Skeletal muscle tissue (tissue), 3 donors: ENCODE measurements at regions not wholly inside any gene's neighbourhood (a gene's known extent, or its start where the extent isn't known, plus 50 kb on each side); places are given as distances from the start of the nearest gene placed in this dataset.

ENCODE experiments used
- H3K27ac ChIP-seq: one replicate; pipeline ENCODE4 v1.7.0; 2013; ENCODE audit warnings: mild to moderate bottlenecking, low read depth, low read length, inconsistent platforms
- H3K27me3 ChIP-seq, 3 donors: one replicate each; pipeline ENCODE4 v1.7.0; 2013; ENCODE audit warnings: low read length in 3 of 3; ENCODE audit not compliant: control insufficient read depth in 3 of 3, insufficient read depth in 3 of 3
- H3K36me3 ChIP-seq, 3 donors: one replicate each; pipeline ENCODE4 v1.7.0; 2013; ENCODE audit warnings: low read length in 3 of 3; ENCODE audit not compliant: control insufficient read depth in 3 of 3, insufficient read depth in 3 of 3
- H3K4me1 ChIP-seq, 3 donors: one replicate each; pipeline ENCODE4 v1.7.0; 2013; ENCODE audit warnings: low read length in 3 of 3, mild to moderate bottlenecking in 3 of 3; ENCODE audit not compliant: control insufficient read depth in 3 of 3, insufficient read depth in 3 of 3
- H3K4me3 ChIP-seq, 3 donors: one replicate each; pipeline ENCODE4 v1.7.0; 2013; ENCODE audit warnings: low read length in 3 of 3
- H3K9ac ChIP-seq, 3 donors: one replicate each; pipeline ENCODE4 v1.7.0; 2013; ENCODE audit warnings: low read length in 3 of 3, mild to moderate bottlenecking in 3 of 3, moderate library complexity in 2 of 3, low read depth in 1 of 3
- H3K9me3 ChIP-seq, 3 donors: one replicate each; pipeline ENCODE4 v1.7.0; 2013; ENCODE audit warnings: low read length in 3 of 3; ENCODE audit not compliant: control insufficient read depth in 3 of 3
- donor health status: Osteomylitis.

GRCh38 chr2:180630756-180631155, 349.6 kb upstream of the UBE2E3 start:
- Histone ChIP-seq H3K9me3 (no peaks in the 10 kb centered on the region), H3K27ac (no peak overlapping the region), H3K36me3 (no peaks in the 10 kb centered on the region), H3K27me3 (no peaks in the 10 kb centered on the region), H3K4me3 (no peak overlapping the region), H3K4me1 (no peaks in the 10 kb centered on the region), H3K9ac (no peak overlapping the region)

- Histone ChIP-seq H3K9me3 (no peaks in the 10 kb centered on the region), H3K4me3 (no peak overlapping the region), H3K36me3 (no peaks in the 10 kb centered on the region), H3K27ac (no peak overlapping the region), H3K9ac (no peak overlapping the region), H3K4me1 (no peaks in the 10 kb centered on the region), H3K27me3 (no peaks in the 10 kb centered on the region)
These were observed 355.2 kb upstream of the UBE2E3 start for GRCh38 chr2:180625006-180625844.

GRCh38 chr2:180621941-180622918, 358.2 kb upstream of the UBE2E3 start:
- Histone ChIP-seq H3K4me1 (no peaks in the 10 kb centered on the region), H3K4me3 (no peak overlapping the region), H3K9me3 (no peaks in the 10 kb centered on the region), H3K27ac (no peak overlapping the region), H3K27me3 (no peaks in the 10 kb centered on the region), H3K36me3 (no peaks in the 10 kb centered on the region), H3K9ac (no peak overlapping the region)

GRCh38 chr2:180621366-180621765, 359.0 kb upstream of the UBE2E3 start:
- H3K36me3 ChIP-seq, result no peaks in the 10 kb centered on the region
- H3K9ac ChIP-seq, result no peak overlapping the region

DNA sequence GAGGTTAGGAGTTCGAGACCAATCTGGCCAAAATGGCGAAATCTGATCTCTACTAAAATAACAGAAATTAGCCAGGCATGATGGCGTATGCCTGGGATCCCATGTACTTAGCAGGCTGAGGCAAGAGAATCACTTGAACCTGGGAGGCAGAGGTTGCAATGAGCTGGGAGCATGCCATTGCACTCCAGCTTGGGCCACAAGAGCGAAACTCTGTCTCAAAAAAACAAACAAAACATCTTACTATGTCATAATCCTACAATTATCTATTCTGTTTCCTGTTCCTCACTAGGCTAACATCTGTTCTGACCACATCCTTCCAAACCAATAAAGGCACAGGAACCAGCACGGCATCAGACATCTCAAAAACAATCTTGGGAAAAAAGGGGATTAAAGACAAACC, 361.8 kb upstream of the UBE2E3 start:
- Histone ChIP-seq H3K9me3 (no peaks in the 10 kb centered on the region), H3K27me3 (no peaks in the 10 kb centered on the region), H3K9ac (no peak overlapping the region), H3K4me1 (no peaks in the 10 kb centered on the region), H3K4me3 (no peak overlapping the region), H3K27ac (no peak overlapping the region), H3K36me3 (no peaks in the 10 kb centered on the region)

More at GRCh38 chr2:180621366-180621765, 359.0 kb upstream of the UBE2E3 start:
- Histone ChIP-seq H3K9me3 (no peaks in the 10 kb centered on the region), H3K27me3 (no peaks in the 10 kb centered on the region), H3K4me3 (no peak overlapping the region), H3K27ac (no peak overlapping the region), H3K4me1 (no peaks in the 10 kb centered on the region)

DNA sequence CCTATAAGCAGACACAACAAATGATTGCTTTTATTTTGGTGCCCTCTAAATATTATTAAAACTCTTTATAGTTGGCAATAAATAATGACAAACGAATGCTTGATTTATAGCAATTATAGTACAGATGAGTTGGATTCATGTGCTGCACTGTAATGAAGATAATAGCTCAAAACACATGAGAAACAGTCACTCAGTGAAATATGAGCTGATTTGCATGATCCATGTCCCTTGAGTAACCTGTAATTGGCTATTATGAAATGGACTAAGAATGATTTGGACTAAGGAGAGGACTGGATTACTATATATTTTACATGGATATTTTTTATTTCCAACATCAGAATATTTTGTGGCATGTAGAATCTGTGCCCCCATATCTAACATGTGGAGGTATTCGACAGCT, 365.6 kb upstream of the UBE2E3 start:
- Histone ChIP-seq H3K27ac (no peak overlapping the region), H3K9ac (no peak overlapping the region), H3K27me3 (no peaks in the 10 kb centered on the region), H3K4me1 (peaks cover 0 to 2% (median 0%) of the 10 kb centered on the region in 3 donors), H3K9me3 (no peaks in the 10 kb centered on the region), H3K36me3 (no peaks in the 10 kb centered on the region), H3K4me3 (no peak overlapping the region)

DNA sequence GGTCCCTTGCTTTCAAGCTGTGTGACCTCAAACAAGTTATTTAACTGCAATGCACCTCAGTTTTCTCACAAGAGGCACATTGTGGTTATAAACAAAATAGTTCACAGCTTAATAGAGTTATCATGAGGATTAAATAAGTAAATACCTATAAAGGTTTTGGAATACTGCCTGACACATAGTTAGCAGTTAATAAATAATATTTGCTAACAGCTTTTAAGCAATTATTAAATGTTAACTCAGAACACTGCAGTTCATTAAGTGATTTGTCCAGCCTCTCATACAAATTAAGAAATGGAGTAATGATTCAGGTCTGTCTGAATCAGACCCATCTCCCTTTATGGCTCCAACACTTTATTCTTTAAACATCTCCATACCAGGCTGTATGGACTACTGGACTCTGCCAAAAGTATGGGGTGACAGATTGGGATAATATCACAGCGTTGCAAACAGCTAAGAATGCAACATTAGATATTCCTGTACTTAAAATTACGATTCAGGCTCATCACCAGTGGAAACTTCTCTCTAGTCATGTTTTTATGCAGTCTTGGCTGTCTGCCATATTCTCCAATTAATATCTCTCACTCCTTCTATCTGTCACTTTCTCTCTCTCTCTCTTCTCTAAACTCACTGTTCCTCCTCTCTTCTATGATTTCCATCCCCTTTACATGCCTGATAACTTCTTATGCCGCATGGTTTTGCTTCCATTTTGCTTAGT, 370.6 kb upstream of the UBE2E3 start:
- no peaks in the 10 kb centered on the region for H3K27me3 ChIP-seq
- no peaks in the 10 kb centered on the region for H3K36me3 ChIP-seq
- no peak overlapping the region for H3K9ac ChIP-seq
- no peaks in the 10 kb centered on the region for H3K9me3 ChIP-seq
- peaks cover 0 to 2% (median 0%) of the 10 kb centered on the region in 3 donors for H3K4me1 ChIP-seq
- H3K27ac ChIP-seq, result no peak overlapping the region
- H3K4me3 ChIP-seq, result no peak overlapping the region

DNA sequence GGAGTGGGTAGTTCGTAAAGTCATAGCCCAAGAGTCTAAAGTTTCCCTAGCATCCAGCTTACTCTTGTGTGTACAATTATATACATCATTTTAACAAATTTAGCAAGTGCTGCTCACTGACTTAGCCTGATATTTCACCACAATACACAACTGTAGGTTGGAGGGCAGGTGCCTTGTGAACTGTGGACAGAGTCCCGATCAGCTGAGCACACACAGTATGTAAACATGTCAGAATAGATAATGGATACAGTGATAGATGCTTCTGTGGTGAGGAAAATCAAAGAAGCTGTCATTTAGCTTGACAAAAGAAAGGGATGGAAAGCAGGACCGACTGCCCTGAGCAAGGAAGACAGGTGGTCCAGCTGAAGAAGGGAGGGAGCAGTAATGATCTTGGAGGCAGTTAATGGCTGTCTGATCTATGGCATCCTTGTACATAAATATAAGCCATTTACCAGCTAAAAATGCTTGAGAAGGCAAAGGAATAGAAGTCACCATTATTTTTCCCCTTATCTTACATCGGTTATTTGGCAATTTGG, 372.8 kb upstream of the UBE2E3 start:
- H3K27me3 ChIP-seq, result no peaks in the 10 kb centered on the region
- no peak overlapping the region for H3K9ac ChIP-seq
- no peak overlapping the region for H3K4me3 ChIP-seq
- no peaks in the 10 kb centered on the region for H3K36me3 ChIP-seq
- no peak overlapping the region for H3K27ac ChIP-seq
- H3K9me3 ChIP-seq, result no peaks in the 10 kb centered on the region
- peaks cover 0 to 2% (median 0%) of the 10 kb centered on the region in 3 donors for H3K4me1 ChIP-seq

GRCh38 chr2:180604077-180604476, 376.3 kb upstream of the UBE2E3 start:
- Histone ChIP-seq H3K4me1 (no peaks in the 10 kb centered on the region), H3K4me3 (no peak overlapping the region), H3K36me3 (no peaks in the 10 kb centered on the region), H3K9ac (no peak overlapping the region), H3K27ac (no peak overlapping the region), H3K9me3 (no peaks in the 10 kb centered on the region), H3K27me3 (no peaks in the 10 kb centered on the region)
